ENCODE measurements at regions not wholly inside any gene's neighbourhood (a gene's known extent, or its start where the extent isn't known, plus 50 kb on each side); places are given as distances from the start of the nearest gene placed in this dataset.

DNA sequence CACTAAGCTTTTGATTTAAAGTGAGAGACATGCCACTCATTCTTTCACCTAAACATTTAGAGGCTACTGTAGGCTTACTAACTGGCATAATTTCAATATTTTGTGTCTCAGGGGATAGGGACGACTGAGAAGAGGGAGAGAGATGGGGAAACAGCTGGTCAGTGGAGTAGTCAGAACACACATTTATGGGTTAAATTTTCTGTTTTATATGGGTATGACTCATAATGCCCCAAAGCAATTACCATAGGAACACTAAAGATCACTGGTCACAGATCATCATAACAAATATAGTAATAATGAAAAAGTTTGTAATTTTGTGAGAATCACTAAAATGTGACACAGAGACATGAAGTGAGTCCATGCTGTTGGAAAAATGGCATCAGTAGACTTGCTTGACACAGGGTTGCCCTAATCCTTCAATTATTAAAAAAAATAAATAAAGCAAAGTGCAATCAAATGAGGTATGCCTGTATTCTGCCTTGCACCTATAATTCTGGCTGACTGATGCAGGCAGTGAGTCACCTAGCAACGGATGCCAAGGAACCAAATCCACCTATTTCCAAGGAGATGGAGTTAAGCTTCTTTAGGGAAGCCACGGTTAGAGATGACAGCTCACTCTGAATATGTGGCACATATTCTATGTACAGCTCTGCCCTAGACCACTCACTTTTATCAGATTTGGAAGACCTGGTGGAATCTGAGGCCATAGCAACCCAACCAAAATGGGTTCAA, 166.1 kb downstream of the MARCHF11 start:
- H3K27me3 ChIP-seq (replicated peaks): no peaks in the 10 kb centered on the region
- no peaks in the 10 kb centered on the region for H3K36me3 ChIP-seq
- H3K9me3 ChIP-seq (replicated peaks): peaks cover 8% of the 10 kb centered on the region
- no peak for DNase-seq (ENCODE audit: low read depth in 1 of 2, low spot score in 2 of 2)
- H3K27ac ChIP-seq: no peak overlapping the region
- no peak overlapping the region for H3K4me3 ChIP-seq
- no peaks in the 10 kb centered on the region for H3K4me1 ChIP-seq (replicated peaks)

- Histone ChIP-seq H3K9me3 (replicated peaks) (peaks cover 8% of the 10 kb centered on the region), H3K4me1 (replicated peaks) (no peaks in the 10 kb centered on the region), H3K27ac (no peak overlapping the region), H3K4me3 (no peak overlapping the region), H3K27me3 (replicated peaks) (0 out of 2 replicates have a peak, but pooled peaks cover 4% of the 10 kb centered on the region), H3K36me3 (no peaks in the 10 kb centered on the region)
- no peak for DNase-seq (ENCODE audit: low read depth in 1 of 2, low spot score in 2 of 2)
Measured at GRCh38 chr5:16009256-16009655, 170.3 kb downstream of the MARCHF11 start.

DNA sequence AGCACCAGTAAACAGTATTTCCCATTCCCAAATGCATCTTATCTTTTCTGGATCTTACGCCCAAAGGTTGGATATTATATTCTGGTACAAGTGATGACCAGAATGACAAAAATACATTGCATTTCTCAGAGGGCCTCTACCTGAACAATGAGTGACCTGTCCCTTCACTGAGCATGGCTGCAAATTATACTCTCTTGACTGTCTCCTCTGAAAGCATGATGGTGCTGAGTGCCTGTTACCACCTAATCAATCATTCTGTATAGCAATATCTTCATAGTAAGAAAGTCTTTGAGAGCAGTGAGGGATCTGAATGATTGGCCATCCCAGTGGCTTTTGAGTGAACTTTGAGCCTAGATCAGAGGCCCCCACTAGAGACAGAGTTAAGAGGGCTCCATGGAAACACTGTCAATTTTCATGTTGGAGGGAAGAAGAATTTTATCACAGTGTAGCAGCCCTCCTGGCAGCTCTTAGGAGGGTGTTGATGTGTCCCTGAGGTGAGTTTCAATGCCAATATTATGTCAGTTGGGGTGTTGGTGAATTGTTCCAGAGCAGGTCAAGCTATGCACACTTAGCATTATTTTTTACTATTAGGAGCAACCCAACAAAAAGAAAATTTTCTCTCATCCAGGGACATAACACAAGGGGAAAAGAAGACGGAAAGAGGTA, 171.7 kb downstream of the MARCHF11 start:
- Histone ChIP-seq H3K27me3 (replicated peaks) (0 out of 2 replicates have a peak, but pooled peaks cover 4% of the 10 kb centered on the region), H3K4me1 (replicated peaks) (no peaks in the 10 kb centered on the region), H3K4me3 (no peak overlapping the region), H3K9me3 (replicated peaks) (peaks cover 8% of the 10 kb centered on the region), H3K36me3 (no peaks in the 10 kb centered on the region), H3K27ac (no peak overlapping the region)
- no peak for DNase-seq (ENCODE audit: low read depth in 1 of 2, low spot score in 2 of 2)

DNA sequence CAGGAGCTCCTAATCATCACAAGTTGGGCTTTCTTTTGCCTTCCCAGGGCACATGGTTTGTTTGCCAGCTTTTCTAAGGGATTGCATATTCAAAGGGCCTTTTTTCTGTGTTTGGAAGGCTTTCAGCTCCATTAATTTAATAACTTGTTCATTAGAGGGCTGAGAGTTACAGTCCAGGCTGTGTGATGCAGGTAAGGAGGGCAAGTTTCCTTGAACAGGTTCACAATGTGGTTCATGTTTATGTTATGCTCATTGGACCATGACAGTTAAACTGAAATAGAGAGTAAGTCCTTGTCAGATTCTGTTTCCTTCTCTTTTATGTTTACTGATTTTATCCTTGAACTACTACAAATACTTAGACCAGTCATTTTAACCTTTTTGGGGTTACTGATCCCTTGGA, 174.4 kb downstream of the MARCHF11 start:
- no peak overlapping the region for H3K4me3 ChIP-seq
- no peak for DNase-seq (ENCODE audit: low read depth in 1 of 2, low spot score in 2 of 2)
- 0 out of 2 replicates have a peak, but pooled peaks cover 6% of the 10 kb centered on the region for H3K27me3 ChIP-seq (replicated peaks)
- no peak overlapping the region for H3K27ac ChIP-seq
- no peaks in the 10 kb centered on the region for H3K36me3 ChIP-seq
- no peaks in the 10 kb centered on the region for H3K4me1 ChIP-seq (replicated peaks)
- peaks cover 5% of the 10 kb centered on the region for H3K9me3 ChIP-seq (replicated peaks)

- DNase-seq (ENCODE audit: low read depth in 1 of 2, low spot score in 2 of 2): no peak
- Histone ChIP-seq H3K4me3 (no peak overlapping the region), H3K4me1 (replicated peaks) (no peaks in the 10 kb centered on the region), H3K27ac (no peak overlapping the region), H3K27me3 (replicated peaks) (0 out of 2 replicates have a peak, but pooled peaks cover 9% of the 10 kb centered on the region), H3K9me3 (replicated peaks) (no peaks in the 10 kb centered on the region), H3K36me3 (no peaks in the 10 kb centered on the region)
Measured at GRCh38 chr5:16000056-16000455, 179.5 kb downstream of the MARCHF11 start.

- peaks cover 12% of the 10 kb centered on the region for H3K4me1 ChIP-seq (replicated peaks)
- no peaks in the 10 kb centered on the region for H3K9me3 ChIP-seq (replicated peaks)
- no peak overlapping the region for H3K27ac ChIP-seq
- H3K27me3 ChIP-seq (replicated peaks): 0 out of 2 replicates have a peak, but pooled peaks cover 6% of the 10 kb centered on the region
- H3K36me3 ChIP-seq: no peaks in the 10 kb centered on the region
- peak in 1 of 2 experiments; percentile 56 for DNase-seq (ENCODE audit: low read depth in 1 of 2, low spot score in 2 of 2)
- H3K4me3 ChIP-seq: no peak overlapping the region
Measured at GRCh38 chr5:15995341-15996052, 184.1 kb downstream of the MARCHF11 start.

GRCh38 chr5:15993919-15994318, 185.7 kb downstream of the MARCHF11 start:
- Histone ChIP-seq H3K36me3 (no peaks in the 10 kb centered on the region), H3K27ac (no peak overlapping the region; the same call in 1 of the 2 replicates), H3K27me3 (replicated peaks) (no peaks in the 10 kb centered on the region), H3K9me3 (replicated peaks) (no peaks in the 10 kb centered on the region), H3K4me3 (no peak overlapping the region), H3K4me1 (replicated peaks) (peaks cover 12% of the 10 kb centered on the region)
- peak in 1 of 2 experiments; percentile 11 for DNase-seq (ENCODE audit: low read depth in 1 of 2, low spot score in 2 of 2)

DNA sequence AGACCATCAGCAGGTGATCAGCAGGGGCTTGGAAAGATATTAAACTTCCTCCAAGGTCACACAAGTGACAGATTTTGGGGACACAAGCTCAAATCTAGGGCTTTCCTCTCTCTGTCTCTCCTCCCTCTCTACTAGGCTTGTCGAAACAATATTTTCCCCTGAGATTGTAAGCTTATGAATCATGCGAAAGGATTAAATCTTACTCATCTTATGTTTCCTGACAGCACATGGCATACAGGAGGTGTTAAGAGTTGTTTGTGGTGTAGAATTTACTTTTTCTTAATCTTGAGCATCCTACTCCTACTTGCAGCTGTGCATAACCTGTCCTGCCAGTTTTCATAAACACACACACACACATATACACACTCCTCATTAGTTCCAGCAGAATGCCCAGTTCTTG, 186.3 kb downstream of the MARCHF11 start:
- peaks cover 12% of the 10 kb centered on the region for H3K4me1 ChIP-seq (replicated peaks)
- H3K4me3 ChIP-seq: no peak overlapping the region
- no peak for DNase-seq (ENCODE audit: low read depth in 1 of 2, low spot score in 2 of 2)
- no peaks in the 10 kb centered on the region for H3K36me3 ChIP-seq
- H3K27me3 ChIP-seq (replicated peaks): no peaks in the 10 kb centered on the region
- no peaks in the 10 kb centered on the region for H3K9me3 ChIP-seq (replicated peaks)
- peak overlapping the region; percentile 70 for H3K27ac ChIP-seq

GRCh38 chr5:15992918-15993317, 186.7 kb downstream of the MARCHF11 start:
- H3K27ac ChIP-seq: peak overlapping the region; percentile 70
- DNase-seq (ENCODE audit: low read depth in 1 of 2, low spot score in 2 of 2): peak in 1 of 2 experiments; percentile 38
- no peaks in the 10 kb centered on the region for H3K9me3 ChIP-seq (replicated peaks)
- no peaks in the 10 kb centered on the region for H3K36me3 ChIP-seq
- no peak overlapping the region for H3K4me3 ChIP-seq
- H3K4me1 ChIP-seq (replicated peaks): peaks cover 12% of the 10 kb centered on the region
- no peaks in the 10 kb centered on the region for H3K27me3 ChIP-seq (replicated peaks)

GRCh38 chr5:15991586-15991985, 188.0 kb downstream of the MARCHF11 start:
- H3K4me1 ChIP-seq (replicated peaks): peaks cover 12% of the 10 kb centered on the region
- no peak overlapping the region for H3K4me3 ChIP-seq
- no peaks in the 10 kb centered on the region for H3K36me3 ChIP-seq

More at GRCh38 chr5:15991586-15991985, 188.0 kb downstream of the MARCHF11 start:
- no peak for DNase-seq (ENCODE audit: low read depth in 1 of 2, low spot score in 2 of 2)
- no peak overlapping the region for H3K27ac ChIP-seq
- H3K27me3 ChIP-seq (replicated peaks): no peaks in the 10 kb centered on the region
- no peaks in the 10 kb centered on the region for H3K9me3 ChIP-seq (replicated peaks)

Measured in SJSA1 (cell line).